ENCODE measurements at regions not wholly inside any gene's neighbourhood (a gene's known extent, or its start where the extent isn't known, plus 50 kb on each side); places are given as distances from the start of the nearest gene placed in this dataset.
A peak's percentile ranks its signal among the peaks of the same experiment; 100 is the strongest.

GRCh38 chr3:178058629-178059028, 477.6 kb upstream of the KCNMB2 start (continued):
- TF ChIP-seq MAFF (IDR thresholded peaks at IDR 0.05; ENCODE audit: low read depth, low read length) (peak; percentile 76), SOX13 (IDR thresholded peaks at IDR 0.05) (no peak), SOX13 (CRISPR knock-in tag; conservative IDR thresholded peaks at IDR 0.05 in 1 of 2, IDR thresholded peaks at IDR 0.05 in 1 of 2) (peak in 1 of 2 experiments; percentile 40; a peak in 1 of 4 replicates), TAF15 (IDR thresholded peaks at IDR 0.05; ENCODE audit: low read depth, low read length, poor library complexity, severe bottlenecking) (no peak)

GRCh38 chr3:178059119-178059518, 477.1 kb upstream of the KCNMB2 start:
- no peaks in the 10 kb centered on the region for H3K36me3 ChIP-seq (replicated peaks in 1 of 2; ENCODE audit: control insufficient read depth in 1 of 2, insufficient read depth in 2 of 2, low read length in 2 of 2)
- POLR2A ChIA-PET, result no interaction called here
- no peak for TF ChIP-seq ZNF792 (CRISPR knock-in tag; IDR thresholded peaks at IDR 0.05)
- no peak for TF ChIP-seq ZNF251 (CRISPR knock-in tag; IDR thresholded peaks at IDR 0.05)
- no peak for TF ChIP-seq ZBED4 (CRISPR knock-in tag; IDR thresholded peaks at IDR 0.05; ENCODE audit: borderline replicate concordance)
- no peak for TF ChIP-seq PCBP2 (optimal IDR thresholded peaks at IDR 0.05; ENCODE audit: low read depth, low read length, poor library complexity, severe bottlenecking)
- no peak for TF ChIP-seq FOXC1 (CRISPR knock-in tag; IDR thresholded peaks at IDR 0.05; ENCODE audit: borderline replicate concordance)
- no peak for TF ChIP-seq ZKSCAN1 (IDR thresholded peaks at IDR 0.05; ENCODE audit: low read length)
- TF ChIP-seq THAP9 (CRISPR knock-in tag; IDR thresholded peaks at IDR 0.05; ENCODE audit: borderline replicate concordance), result no peak
- TF ChIP-seq CC2D1A (CRISPR knock-in tag; IDR thresholded peaks at IDR 0.05), result no peak
- TF ChIP-seq ZNF609 (CRISPR knock-in tag; IDR thresholded peaks at IDR 0.05; ENCODE audit: borderline replicate concordance), result no peak

More at GRCh38 chr3:178059119-178059518, 477.1 kb upstream of the KCNMB2 start:
- H3K79me2 ChIP-seq (ENCODE audit: insufficient read depth, low read length), result no peaks in the 10 kb centered on the region
- no peaks in the 10 kb centered on the region for H3K27me3 ChIP-seq (ENCODE audit: control insufficient read depth in 1 of 2, insufficient read depth in 2 of 2, low read length in 2 of 2)
- in situ Hi-C loops (cut with HindIII; ENCODE audit: extremely low pct_ligation_motif_present, low pct_unique_long_range_greater_than_20kb) (no loop called here), intact Hi-C loops (cut with micrococcal nuclease; ENCODE audit: unreplicated experiment) (no loop called here)
- DNase-seq (ENCODE audit: low spot score), result peak; percentile 18
- H4K20me1 ChIP-seq (ENCODE audit: insufficient read depth, low read length), result no peaks in the 10 kb centered on the region
- ATAC-seq, result no peak
- no peak overlapping the region for H2AFZ ChIP-seq (ENCODE audit: low read length)
- no peak overlapping the region for H3K9ac ChIP-seq (ENCODE audit: insufficient read depth, low read depth, low read length)
- no peak overlapping the region for H3K27ac ChIP-seq (ENCODE audit: extremely low read length, insufficient read depth, low read length)
- no TSS peak for BruUV-seq (replicated peaks)
- no peak for FAIRE-seq
- no peaks in the 10 kb centered on the region for H3K9me3 ChIP-seq (ENCODE audit: low read length)
- peaks cover 15% of the 10 kb centered on the region for H3K4me1 ChIP-seq (ENCODE audit: insufficient read depth, low read length)
- CTCF ChIA-PET (ENCODE audit: low intra/inter-chr PET ratio, low total read pairs), result no interaction called here
- H3K4me3 ChIP-seq (replicated peaks in 1 of 3; ENCODE audit: insufficient read depth in 1 of 3, low read depth in 2 of 3, low read length in 3 of 3), result no peak overlapping the region
- H3K4me2 ChIP-seq (ENCODE audit: low read depth, low read length), result 0 out of 2 replicates have a peak overlapping the region, but pooled peaks have one; percentile 12
